HG03442 (cell line): ENCODE measurements at regions not wholly inside any gene's neighbourhood (a gene's known extent, or its start where the extent isn't known, plus 50 kb on each side); places are given as distances from the start of the nearest gene placed in this dataset.
"Not testable (repeated sequence)": the region's sequence is repeated elsewhere in the genome, so short reads cannot be mapped to it uniquely, and the experiment has no call there.

Experiments used
- ATAC-seq: cut with Tn5 transposase; IDR thresholded peaks from one replicate; pipeline ENCODE4 v1.9.1; 2021; ENCODE audit warnings: mild to moderate bottlenecking, moderate library complexity; ENCODE audit not compliant: unreplicated experiment

DNA sequence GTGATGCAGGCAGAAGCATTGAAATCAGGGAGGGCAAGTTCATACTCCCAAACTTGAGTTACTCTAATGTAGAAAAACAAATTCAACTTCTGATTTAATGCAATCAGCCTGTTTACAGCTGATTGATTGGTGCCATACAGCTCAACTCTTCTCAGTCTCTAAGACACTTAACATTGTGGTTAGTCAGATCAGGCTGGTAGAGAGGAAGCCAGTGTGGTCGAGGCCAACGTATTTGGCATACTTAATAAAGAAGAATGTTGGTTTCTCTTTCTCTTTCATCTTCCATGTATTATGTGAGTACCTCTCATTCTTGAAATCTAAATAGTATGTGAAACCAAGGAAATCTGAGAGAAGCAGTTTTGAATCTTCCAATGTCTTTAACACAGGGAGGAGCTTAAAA, 255.0 kb upstream of the SLITRK1 start:
- peak; percentile 95 for ATAC-seq

GRCh38 chr13:84136582-84136981, 254.3 kb upstream of the SLITRK1 start:
- no peak for ATAC-seq

DNA sequence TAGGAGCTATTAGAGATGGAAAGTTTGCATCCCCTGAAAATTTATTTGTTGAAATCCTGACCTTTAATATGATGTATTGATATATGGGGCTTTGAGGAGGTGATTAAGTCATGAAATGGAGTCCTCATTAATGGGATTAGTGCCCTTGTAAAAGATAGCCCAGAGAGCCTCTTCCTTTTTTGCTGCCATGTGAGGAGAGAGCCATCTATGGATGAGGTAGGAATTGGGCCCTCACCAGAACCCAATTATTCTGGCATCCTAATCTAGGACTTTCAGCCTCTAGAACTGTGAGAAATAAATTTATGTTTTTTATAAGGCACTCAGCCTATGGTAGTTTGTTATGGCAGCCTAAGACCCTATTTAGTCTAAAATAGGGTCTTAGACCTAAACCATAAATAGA, 250.2 kb upstream of the SLITRK1 start:
- ATAC-seq: no peak

- ATAC-seq: no peak
These were observed 249.0 kb upstream of the SLITRK1 start for GRCh38 chr13:84131249-84131648.

DNA sequence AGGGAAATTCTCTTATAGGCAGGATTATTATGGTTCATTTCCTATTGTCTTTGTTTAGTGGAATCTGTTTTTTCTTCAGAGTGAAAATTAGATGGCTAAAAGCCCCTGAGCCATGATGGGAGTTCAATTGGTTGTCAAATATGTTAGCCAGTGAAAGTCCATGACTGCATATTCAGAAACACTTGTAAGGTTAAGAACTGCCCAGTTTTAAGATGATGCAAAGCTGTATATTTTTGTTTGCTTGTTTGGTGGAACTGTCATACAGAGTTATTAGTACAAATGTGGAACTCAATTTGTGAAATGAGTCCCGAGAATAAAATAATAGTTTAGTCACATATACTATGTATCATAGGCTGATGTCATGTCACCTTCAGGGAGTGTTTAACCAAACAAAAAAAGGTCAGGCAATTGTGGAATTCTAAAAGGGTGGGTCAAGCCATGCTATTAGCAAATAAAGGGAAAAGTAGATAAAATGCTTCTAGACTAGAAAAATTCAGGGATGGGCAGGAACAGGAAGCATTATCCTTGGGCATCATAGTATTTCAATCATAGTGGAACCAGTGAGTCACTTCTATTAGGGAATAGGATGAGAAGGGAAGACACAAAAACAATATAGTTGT, 248.3 kb upstream of the SLITRK1 start:
- ATAC-seq: no peak

- ATAC-seq: no peak
These were observed 247.7 kb upstream of the SLITRK1 start for GRCh38 chr13:84129966-84130365.

DNA sequence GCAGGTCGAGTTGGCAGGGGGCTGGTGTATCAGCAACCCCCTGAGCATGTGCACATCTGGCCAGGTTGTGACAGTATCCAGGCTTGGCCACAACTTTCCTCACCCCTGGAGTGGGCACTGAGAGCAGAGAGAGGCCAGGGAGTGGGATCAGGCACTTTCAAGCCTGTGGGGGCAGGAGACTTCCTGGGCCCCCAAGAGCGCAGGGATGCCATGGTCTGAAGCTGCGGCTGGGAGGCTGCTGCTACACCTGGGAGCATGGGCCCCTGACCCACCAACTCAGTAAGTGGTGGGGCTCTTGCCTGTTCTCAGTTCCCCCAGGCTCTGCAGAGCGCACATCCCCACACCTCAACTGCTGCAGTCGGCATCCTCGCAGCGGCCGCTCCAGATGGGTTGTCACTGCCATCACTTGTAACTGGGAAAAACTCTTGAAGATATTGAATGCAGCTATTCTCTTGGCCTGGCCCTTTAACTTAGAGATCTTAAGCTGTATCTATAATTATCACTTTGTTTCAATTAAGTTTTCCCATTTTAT, 245.4 kb upstream of the SLITRK1 start:
- no peak for ATAC-seq

DNA sequence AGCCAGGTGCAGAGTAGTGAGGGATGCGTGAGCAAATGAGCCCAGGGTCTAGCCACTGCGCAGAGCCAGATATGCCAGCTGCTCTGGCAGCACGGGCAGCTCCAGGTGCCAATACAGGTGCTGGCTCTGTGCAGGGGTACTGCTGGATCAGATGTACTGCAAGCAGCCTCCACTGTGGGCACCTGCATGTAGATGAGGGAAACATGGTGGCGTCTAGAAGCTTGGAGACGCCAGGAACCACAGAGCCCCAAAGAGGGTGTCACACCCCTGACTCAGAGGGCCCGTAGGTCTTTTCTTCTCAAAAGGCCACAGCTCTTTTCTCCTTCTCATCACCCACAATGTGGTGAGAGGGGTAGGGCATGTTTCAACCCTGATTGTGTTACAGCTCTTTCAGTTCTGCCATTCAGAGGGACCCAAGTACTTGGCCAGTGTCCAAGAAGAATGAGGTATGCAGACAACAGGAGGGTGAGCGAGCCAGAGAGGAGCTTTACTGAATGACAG, 244.4 kb upstream of the SLITRK1 start:
- ATAC-seq: no peak

DNA sequence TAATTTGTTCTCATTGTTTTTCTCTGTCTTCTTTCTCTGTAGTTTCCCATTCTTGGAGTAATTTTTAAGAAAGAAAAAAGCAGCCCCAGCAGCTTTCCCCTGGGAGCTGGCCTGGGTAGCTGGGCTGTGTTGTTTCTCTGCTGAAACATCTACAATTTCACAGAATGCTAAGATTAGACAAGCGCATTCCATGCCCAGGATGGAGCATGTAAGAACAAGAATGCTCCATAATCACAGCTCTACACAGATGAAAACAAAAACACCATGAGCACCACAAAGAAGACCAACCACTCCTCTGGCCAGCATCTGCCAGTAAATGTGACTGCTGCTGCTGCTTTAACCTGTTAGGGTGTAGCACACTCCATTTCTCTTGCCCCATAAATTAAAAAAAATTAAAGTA, 239.2 kb upstream of the SLITRK1 start:
- no peak for ATAC-seq

DNA sequence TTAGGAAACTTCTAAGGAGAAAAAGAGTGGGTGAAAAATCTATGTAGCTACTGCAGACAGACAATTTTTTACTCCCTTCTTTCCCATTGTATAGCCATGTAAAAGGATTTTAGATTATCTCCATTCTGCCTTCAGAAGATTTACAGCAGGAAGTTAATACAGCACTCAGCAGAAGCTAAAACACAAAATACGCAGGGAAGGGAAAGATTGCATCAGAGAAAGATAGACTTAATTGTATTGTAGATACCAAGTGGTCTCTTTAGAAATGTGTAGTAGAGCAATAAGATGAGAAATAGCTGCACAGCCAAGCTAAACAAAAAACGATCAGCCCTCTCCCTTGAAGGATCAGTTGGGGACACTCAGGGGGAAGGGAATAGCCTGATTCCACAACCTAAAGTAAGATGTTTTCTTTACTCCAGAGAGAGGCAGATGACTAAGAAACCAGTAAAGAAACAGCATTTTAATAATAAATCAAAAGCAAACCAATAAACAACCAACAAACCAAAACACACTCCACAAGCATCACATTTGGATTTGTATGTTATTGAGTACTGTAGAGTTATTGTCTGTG, 236.7 kb upstream of the SLITRK1 start:
- ATAC-seq: no peak

GRCh38 chr13:84098273-84098672, 216.0 kb upstream of the SLITRK1 start:
- no peak for ATAC-seq

GRCh38 chr13:84097148-84097547, 214.9 kb upstream of the SLITRK1 start:
- ATAC-seq: no peak

GRCh38 chr13:84096216-84096615, 213.9 kb upstream of the SLITRK1 start:
- ATAC-seq: no peak

GRCh38 chr13:84088996-84089395, 206.7 kb upstream of the SLITRK1 start:
- ATAC-seq: no peak

DNA sequence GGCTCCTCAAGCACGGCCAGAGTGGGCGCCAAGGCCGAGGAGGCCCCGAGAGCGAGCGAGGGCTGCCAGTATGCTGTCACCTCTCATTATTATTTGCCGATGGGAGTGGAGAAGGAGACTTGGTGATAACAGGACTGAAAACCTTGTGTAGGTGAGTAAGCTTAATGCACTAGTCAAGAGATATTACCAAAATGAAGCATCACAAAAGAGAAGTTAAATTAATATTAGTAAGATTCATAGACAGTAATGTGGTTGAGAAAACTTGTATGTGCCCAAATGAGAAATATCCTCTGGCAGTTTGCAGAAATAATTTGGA, 204.5 kb upstream of the SLITRK1 start:
- no peak for ATAC-seq

GRCh38 chr13:84086098-84086846, 204.0 kb upstream of the SLITRK1 start:
- ATAC-seq: not testable (repeated sequence)

GRCh38 chr13:84082462-84082861, 200.2 kb upstream of the SLITRK1 start:
- ATAC-seq: no peak

DNA sequence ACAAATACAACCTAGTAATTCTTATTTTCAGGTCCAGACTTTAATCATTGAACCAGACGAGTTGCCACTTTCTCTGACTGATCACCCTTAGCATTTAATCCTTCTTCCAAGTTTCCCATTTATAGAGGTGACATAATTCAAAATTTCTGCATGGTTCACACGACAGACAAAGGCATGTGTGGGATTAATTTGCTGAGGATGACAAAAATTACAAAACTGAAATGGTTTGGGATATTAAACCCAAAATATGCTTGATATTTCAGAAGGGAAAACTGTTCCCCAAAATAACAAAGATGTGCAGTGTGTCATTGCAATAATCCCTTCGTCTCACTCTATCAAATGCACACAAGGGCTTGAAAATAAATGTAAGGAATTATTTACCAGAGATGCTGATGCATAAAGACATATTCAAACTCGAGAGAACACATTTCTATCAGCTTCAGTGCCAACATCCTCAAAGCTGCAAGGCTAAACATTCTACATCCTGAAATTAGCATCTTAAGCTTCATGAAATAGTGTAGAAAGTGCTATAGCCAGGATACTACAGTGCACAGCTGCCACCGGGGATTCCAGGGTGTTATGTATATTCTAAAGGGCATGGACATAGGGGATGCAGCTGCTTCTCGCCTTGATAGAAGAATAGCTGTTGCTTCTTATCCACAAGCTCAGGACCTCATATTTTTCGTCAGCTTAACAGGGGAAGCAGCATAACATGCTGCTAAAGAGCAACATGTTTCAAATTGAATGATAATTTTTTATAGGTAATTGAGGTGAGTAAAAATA, 198.7 kb upstream of the SLITRK1 start:
- ATAC-seq: no peak

DNA sequence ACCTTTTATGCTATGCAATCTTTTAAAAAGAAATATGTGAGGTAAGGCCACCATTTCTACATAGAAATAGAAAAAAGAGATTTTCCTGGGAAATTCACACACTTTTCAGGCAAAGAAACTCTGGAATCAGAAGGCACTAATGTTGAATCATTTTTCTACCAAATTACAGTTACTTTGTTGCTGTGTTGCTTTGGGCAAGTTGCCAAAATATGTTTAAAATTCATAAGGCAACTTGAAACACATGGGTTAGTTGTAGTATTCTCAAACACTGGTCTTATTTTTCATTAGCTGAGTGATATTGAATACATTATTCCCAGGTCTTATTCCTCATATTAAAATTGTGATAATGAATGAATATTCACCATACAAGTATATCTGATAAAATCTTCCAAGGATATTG, 195.0 kb upstream of the SLITRK1 start:
- ATAC-seq: no peak

DNA sequence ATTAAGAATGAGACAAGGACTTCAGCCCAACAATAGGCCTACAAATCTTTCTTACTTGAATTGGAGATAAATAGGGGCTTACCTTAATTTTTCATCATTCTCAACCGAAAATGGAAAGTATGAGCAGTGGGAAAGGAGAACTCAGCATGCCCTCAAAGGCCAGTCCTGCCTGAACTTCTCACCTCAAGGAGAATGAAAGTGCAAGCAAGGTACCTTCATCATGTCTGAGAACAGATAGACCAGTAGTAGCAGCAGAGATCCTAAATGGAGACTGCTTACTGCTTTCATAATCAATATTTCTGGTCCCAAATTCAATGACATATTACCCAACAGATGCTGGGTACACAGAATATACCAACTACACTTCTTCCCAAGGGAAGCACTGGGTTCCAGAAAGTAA, 194.0 kb upstream of the SLITRK1 start:
- ATAC-seq: no peak

DNA sequence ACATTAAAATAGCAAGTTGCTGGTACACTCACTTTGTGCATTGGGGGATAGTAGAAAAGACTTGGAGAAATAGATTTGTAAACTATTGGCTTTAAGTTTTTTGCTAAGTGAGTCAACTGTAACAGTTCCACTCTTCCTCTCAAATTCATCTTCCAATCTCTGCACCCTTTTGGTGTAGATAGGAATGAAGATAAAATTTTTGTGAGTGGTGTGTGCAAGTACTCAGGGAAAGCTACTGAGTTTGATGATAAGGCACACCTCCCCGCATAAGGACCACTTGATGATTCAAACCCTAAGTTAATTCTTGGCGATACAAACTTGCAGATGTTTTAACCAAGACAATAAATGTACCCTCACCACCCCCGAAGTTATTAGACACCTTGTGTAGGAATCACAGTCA, 168.3 kb upstream of the SLITRK1 start:
- ATAC-seq: no peak
